KG1 (cell line): ENCODE measurements at regions not wholly inside any gene's neighbourhood (a gene's known extent, or its start where the extent isn't known, plus 50 kb on each side); places are given as distances from the start of the nearest gene placed in this dataset.

Experiments
- DNase-seq: peaks from one replicate; lab custom pipeline; 2025; lab: John Stamatoyannopoulos, UW

GRCh38 chr3:3745693-3746092, 53.5 kb upstream of the LRRN1 start:
- DNase-seq = no peak

GRCh38 chr3:3744826-3745225, 54.4 kb upstream of the LRRN1 start:
- DNase-seq = no peak

- no peak for DNase-seq
Measured at GRCh38 chr3:3743754-3744153, 55.5 kb upstream of the LRRN1 start.

GRCh38 chr3:3740061-3740460, 59.2 kb upstream of the LRRN1 start:
- DNase-seq = no peak

GRCh38 chr3:3739330-3740060, 59.7 kb upstream of the LRRN1 start:
- DNase-seq = no peak

- no peak for DNase-seq
Measured at GRCh38 chr3:3737531-3737930, 61.7 kb upstream of the LRRN1 start.

GRCh38 chr3:3735919-3736318, 63.3 kb upstream of the LRRN1 start:
- no peak for DNase-seq

GRCh38 chr3:3734881-3735280, 64.3 kb upstream of the LRRN1 start:
- DNase-seq = no peak

GRCh38 chr3:3729261-3729660, 70.0 kb upstream of the LRRN1 start:
- no peak for DNase-seq

GRCh38 chr3:3726549-3726948, 72.7 kb upstream of the LRRN1 start:
- no peak for DNase-seq

GRCh38 chr3:3714572-3714971, 84.7 kb upstream of the LRRN1 start:
- DNase-seq = no peak

GRCh38 chr3:3712971-3713370, 86.3 kb upstream of the LRRN1 start:
- DNase-seq = no peak

- no peak for DNase-seq
Measured at GRCh38 chr3:3708769-3709115, 90.5 kb upstream of the LRRN1 start.

- no peak for DNase-seq
Measured at GRCh38 chr3:3707858-3708768, 91.1 kb upstream of the LRRN1 start.

GRCh38 chr3:3705090-3705775, 94.0 kb upstream of the LRRN1 start:
- DNase-seq = no peak

- DNase-seq = no peak
Measured at GRCh38 chr3:3701949-3702348, 97.3 kb upstream of the LRRN1 start.

- DNase-seq = no peak
Measured at GRCh38 chr3:3699816-3700633, 99.2 kb upstream of the LRRN1 start.

GRCh38 chr3:3699407-3699806, 99.8 kb upstream of the LRRN1 start:
- DNase-seq = no peak

- no peak for DNase-seq
Measured at GRCh38 chr3:3696345-3696744, 102.9 kb upstream of the LRRN1 start.

- no peak for DNase-seq
Measured at GRCh38 chr3:3693593-3693992, 105.6 kb upstream of the LRRN1 start.

- no peak for DNase-seq
Measured at GRCh38 chr3:3689601-3690375, 109.4 kb upstream of the LRRN1 start.
